Liver (tissue), 8 donors: ENCODE measurements at regions not wholly inside any gene's neighbourhood (a gene's known extent, or its start where the extent isn't known, plus 50 kb on each side); places are given as distances from the start of the nearest gene placed in this dataset.

ENCODE experiments used
- DNase-seq: peaks from one replicate; pipeline ENCODE4 v3.0.0-alpha.2; 2017; ENCODE audit warnings: low spot score
- H3K27ac ChIP-seq, 2 donors: one replicate each; pipeline ENCODE4 v1.7.0; 2013; ENCODE audit warnings: inconsistent platforms in 2 of 2, low read length in 2 of 2, control low read depth in 1 of 2, low read depth in 1 of 2, mild to moderate bottlenecking in 1 of 2
- H3K27me3 ChIP-seq, 4 donors: one replicate each; pipeline versions ENCODE4 v1.6.1 to v1.7.0; 2013; ENCODE audit warnings: low read length in 3 of 4, inconsistent platforms in 1 of 4, mild to moderate bottlenecking in 1 of 4, moderate library complexity in 1 of 4; ENCODE audit not compliant: control insufficient read depth in 4 of 4, insufficient read depth in 4 of 4
- H3K36me3 ChIP-seq, 4 donors: one replicate each; pipeline versions ENCODE4 v1.6.1 to v1.7.0; 2013; ENCODE audit warnings: low read length in 3 of 4, mild to moderate bottlenecking in 3 of 4, low read depth in 1 of 4, moderate library complexity in 1 of 4; ENCODE audit not compliant: control insufficient read depth in 4 of 4, insufficient read depth in 3 of 4
- H3K4me1 ChIP-seq, 4 donors: one replicate each; pipeline versions ENCODE4 v1.6.1 to v1.7.0; 2013; ENCODE audit warnings: low read length in 3 of 4, mild to moderate bottlenecking in 3 of 4, moderate library complexity in 1 of 4; ENCODE audit not compliant: control insufficient read depth in 4 of 4, insufficient read depth in 4 of 4
- H3K4me3 ChIP-seq, 3 donors: one replicate each; pipeline versions ENCODE4 v1.6.1 to v1.7.0; 2013; ENCODE audit warnings: low read length in 3 of 3, control low read depth in 1 of 3, low read depth in 1 of 3, mild to moderate bottlenecking in 1 of 3
- H3K9ac ChIP-seq, 2 donors: one replicate each; pipeline ENCODE4 v1.7.0; 2013; ENCODE audit warnings: low read length in 2 of 2, mild to moderate bottlenecking in 2 of 2, moderate library complexity in 2 of 2, control low read depth in 1 of 2, low read depth in 1 of 2
- H3K9me3 ChIP-seq, 4 donors: one replicate each; pipeline versions ENCODE4 v1.6.1 to v1.7.0; 2013; ENCODE audit warnings: low read length in 3 of 4; ENCODE audit not compliant: control insufficient read depth in 4 of 4
- CTCF ChIP-seq: fragments of 150-350 bp; IDR thresholded peaks from 2 replicates; pipeline ENCODE4 v1.5.1; 2017; ENCODE audit warnings: improper control_type of control experiment, low read depth, low read length; ENCODE audit not compliant: missing input control
- FOXA1 ChIP-seq: IDR thresholded peaks from 2 replicates; pipeline ENCODE4 v1.6.1; 2016; ENCODE audit warnings: antibody characterized with exemption
- FOXA2 ChIP-seq: IDR thresholded peaks from 2 replicates; pipeline ENCODE4 v1.6.1; 2016; ENCODE audit warnings: antibody characterized with exemption
- GABPA ChIP-seq, 2 donors: IDR thresholded peaks in 1 of 2; conservative IDR thresholded peaks in 1 of 2; 2 replicates each; pipeline ENCODE4 v1.6.1; 2016; ENCODE audit warnings: antibody characterized with exemption in 2 of 2, mild to moderate bottlenecking in 1 of 2, moderate library complexity in 1 of 2
- HNF4A ChIP-seq, 2 donors: conservative IDR thresholded peaks; 2 replicates each; pipeline ENCODE4 v1.6.1; 2016; ENCODE audit warnings: antibody characterized with exemption in 2 of 2, mild to moderate bottlenecking in 2 of 2
- HNF4G ChIP-seq: IDR thresholded peaks from 2 replicates; pipeline ENCODE4 v1.6.1; 2016; ENCODE audit warnings: antibody characterized with exemption
- NR2F2 ChIP-seq: IDR thresholded peaks from 2 replicates; pipeline ENCODE4 v1.6.1; 2016; ENCODE audit warnings: antibody characterized with exemption
- RAD21 ChIP-seq, 2 donors: IDR thresholded peaks; 2 replicates each; pipeline ENCODE4 v1.6.1; 2016; ENCODE audit warnings: antibody characterized with exemption in 2 of 2, mild to moderate bottlenecking in 2 of 2
- RXRA ChIP-seq, 2 donors: IDR thresholded peaks; 2 replicates each; pipeline ENCODE4 v1.6.1; 2017 to 2018; ENCODE audit warnings: antibody characterized with exemption in 2 of 2, mild to moderate bottlenecking in 1 of 2
- SP1 ChIP-seq: IDR thresholded peaks from 2 replicates; pipeline ENCODE4 v1.6.1; 2018; ENCODE audit warnings: antibody characterized with exemption, mild to moderate bottlenecking
- TAF1 ChIP-seq: conservative IDR thresholded peaks from 2 replicates; pipeline ENCODE4 v1.6.1; 2016; ENCODE audit warnings: antibody characterized with exemption, mild to moderate bottlenecking
- YY1 ChIP-seq: IDR thresholded peaks from 2 replicates; pipeline ENCODE4 v1.6.1; 2016; ENCODE audit warnings: antibody characterized with exemption, mild to moderate bottlenecking
- WGBS: extraction: QIAGEN DNeasy Blood & Tissue Kit; methylation state at CpG from one replicate; pipeline ENCODE4 v1.1.7; 2013; 5-methylcytosine and 5-hydroxymethylcytosine counted together
- TF ChIP-seq, protein P1 (sequence below): IDR thresholded peaks from 2 replicates; pipeline ENCODE4 v1.6.1; 2016; ENCODE audit warnings: antibody characterized with exemption
- TF ChIP-seq, protein P2 (sequence below): IDR thresholded peaks from 2 replicates; pipeline ENCODE4 v1.6.1; 2016; ENCODE audit warnings: antibody characterized with exemption, mild to moderate bottlenecking
- donor health status: healthy.
- donor health status: healthy.
- donor health status: healthy.
- donor health status: healthy.
- donor health status: healthy.

DNA sequence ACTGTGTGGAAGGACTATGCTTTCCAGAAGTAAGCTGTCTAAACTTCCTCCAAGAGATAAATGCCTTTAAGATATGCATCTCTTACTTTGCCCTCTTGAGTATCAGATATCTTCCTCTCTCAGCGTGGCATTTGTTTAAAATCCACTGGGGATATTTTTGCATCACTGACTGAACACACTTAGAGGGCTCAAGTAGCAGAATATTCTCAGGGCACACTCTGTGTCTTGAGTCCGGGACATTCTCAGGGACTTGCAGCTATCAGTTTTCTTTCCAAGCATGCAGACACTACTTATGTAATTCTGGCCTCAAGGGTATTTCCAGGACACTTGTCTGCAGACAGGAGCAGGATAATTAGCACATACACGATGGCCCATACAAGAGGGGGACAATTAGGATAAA is 84.7 kb downstream of the ERCC5 start:
- DNase-seq: no peak
- Histone ChIP-seq H3K4me1 (no peaks in the 10 kb centered on the region), H3K27me3 (no peaks in the 10 kb centered on the region), H3K9me3 (no peaks in the 10 kb centered on the region), H3K9ac (no peak overlapping the region), H3K36me3 (no peaks in the 10 kb centered on the region), H3K4me3 (no peak overlapping the region), H3K27ac (no peak overlapping the region)
- WGBS: 65% methylated on average over 3 of the region's 3 CpGs
- TF ChIP-seq SP1: no peak
- TF ChIP-seq TAF1: no peak
- no peak for TF ChIP-seq FOXA2
- TF ChIP-seq FOXA1: no peak
- TF ChIP-seq RXRA (IDR thresholded peaks at IDR 0.05): no peak
- TF ChIP-seq, protein P1, sequence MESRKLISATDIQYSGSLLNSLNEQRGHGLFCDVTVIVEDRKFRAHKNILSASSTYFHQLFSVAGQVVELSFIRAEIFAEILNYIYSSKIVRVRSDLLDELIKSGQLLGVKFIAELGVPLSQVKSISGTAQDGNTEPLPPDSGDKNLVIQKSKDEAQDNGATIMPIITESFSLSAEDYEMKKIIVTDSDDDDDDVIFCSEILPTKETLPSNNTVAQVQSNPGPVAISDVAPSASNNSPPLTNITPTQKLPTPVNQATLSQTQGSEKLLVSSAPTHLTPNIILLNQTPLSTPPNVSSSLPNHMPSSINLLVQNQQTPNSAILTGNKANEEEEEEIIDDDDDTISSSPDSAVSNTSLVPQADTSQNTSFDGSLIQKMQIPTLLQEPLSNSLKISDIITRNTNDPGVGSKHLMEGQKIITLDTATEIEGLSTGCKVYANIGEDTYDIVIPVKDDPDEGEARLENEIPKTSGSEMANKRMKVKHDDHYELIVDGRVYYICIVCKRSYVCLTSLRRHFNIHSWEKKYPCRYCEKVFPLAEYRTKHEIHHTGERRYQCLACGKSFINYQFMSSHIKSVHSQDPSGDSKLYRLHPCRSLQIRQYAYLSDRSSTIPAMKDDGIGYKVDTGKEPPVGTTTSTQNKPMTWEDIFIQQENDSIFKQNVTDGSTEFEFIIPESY: no peak
- no peak for TF ChIP-seq HNF4A (conservative IDR thresholded peaks at IDR 0.05)
- TF ChIP-seq HNF4G: no peak

DNA sequence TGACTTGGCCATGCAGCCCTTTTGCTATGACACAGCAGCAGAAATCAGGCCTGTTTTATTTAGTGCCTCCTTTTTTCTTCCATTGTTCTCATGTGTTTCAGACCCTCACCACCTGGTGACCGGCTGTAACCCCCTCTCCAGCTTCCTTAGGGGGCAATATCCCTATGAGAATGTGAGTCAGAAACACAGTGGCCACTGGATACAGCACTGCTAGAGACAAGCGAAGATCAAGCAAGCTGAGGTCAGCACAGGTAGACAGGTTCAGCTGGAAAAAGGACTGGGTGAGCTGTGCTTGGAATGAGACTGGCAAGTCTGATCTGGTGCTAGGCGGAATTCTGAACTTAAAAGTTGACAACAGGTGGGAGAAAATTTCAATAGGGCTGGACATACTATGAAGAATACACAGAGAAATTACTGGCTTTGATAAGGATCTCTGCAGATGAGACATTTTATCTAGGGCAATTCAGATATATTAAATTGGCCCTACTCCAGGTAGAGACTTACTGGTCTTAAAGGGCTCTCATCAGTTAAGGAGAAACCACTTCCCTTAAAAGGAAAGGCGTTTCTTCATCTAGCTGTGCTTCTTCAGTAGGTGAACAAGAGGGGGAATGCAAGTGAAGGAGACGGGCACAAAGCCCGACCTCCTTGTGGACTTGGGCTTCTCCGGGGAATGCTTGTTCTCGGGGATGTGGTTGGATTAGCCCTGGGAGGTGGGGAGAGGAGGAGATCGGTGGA is 83.3 kb downstream of the ERCC5 start:
- H3K4me1 ChIP-seq: no peaks in the 10 kb centered on the region
- no peak for DNase-seq
- TF ChIP-seq HNF4G: no peak
- no peak for TF ChIP-seq CTCF
- no peak for TF ChIP-seq SP1
- no peak for TF ChIP-seq RAD21 (IDR thresholded peaks at IDR 0.05)
- TF ChIP-seq HNF4A (conservative IDR thresholded peaks at IDR 0.05): no peak
- TF ChIP-seq, protein P2, sequence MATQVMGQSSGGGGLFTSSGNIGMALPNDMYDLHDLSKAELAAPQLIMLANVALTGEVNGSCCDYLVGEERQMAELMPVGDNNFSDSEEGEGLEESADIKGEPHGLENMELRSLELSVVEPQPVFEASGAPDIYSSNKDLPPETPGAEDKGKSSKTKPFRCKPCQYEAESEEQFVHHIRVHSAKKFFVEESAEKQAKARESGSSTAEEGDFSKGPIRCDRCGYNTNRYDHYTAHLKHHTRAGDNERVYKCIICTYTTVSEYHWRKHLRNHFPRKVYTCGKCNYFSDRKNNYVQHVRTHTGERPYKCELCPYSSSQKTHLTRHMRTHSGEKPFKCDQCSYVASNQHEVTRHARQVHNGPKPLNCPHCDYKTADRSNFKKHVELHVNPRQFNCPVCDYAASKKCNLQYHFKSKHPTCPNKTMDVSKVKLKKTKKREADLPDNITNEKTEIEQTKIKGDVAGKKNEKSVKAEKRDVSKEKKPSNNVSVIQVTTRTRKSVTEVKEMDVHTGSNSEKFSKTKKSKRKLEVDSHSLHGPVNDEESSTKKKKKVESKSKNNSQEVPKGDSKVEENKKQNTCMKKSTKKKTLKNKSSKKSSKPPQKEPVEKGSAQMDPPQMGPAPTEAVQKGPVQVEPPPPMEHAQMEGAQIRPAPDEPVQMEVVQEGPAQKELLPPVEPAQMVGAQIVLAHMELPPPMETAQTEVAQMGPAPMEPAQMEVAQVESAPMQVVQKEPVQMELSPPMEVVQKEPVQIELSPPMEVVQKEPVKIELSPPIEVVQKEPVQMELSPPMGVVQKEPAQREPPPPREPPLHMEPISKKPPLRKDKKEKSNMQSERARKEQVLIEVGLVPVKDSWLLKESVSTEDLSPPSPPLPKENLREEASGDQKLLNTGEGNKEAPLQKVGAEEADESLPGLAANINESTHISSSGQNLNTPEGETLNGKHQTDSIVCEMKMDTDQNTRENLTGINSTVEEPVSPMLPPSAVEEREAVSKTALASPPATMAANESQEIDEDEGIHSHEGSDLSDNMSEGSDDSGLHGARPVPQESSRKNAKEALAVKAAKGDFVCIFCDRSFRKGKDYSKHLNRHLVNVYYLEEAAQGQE: no peak
- no peak for TF ChIP-seq RXRA (IDR thresholded peaks at IDR 0.05)
- no peak for TF ChIP-seq NR2F2
- TF ChIP-seq FOXA2: no peak
- no peak for TF ChIP-seq TAF1
- no peak for TF ChIP-seq YY1
- no peak for TF ChIP-seq GABPA (IDR thresholded peaks at IDR 0.05 in 1 of 2, conservative IDR thresholded peaks at IDR 0.05 in 1 of 2)
- H3K9me3 ChIP-seq: no peaks in the 10 kb centered on the region
- no peak overlapping the region for H3K9ac ChIP-seq
- no peaks in the 10 kb centered on the region for H3K36me3 ChIP-seq
- no peaks in the 10 kb centered on the region for H3K27me3 ChIP-seq
- H3K4me3 ChIP-seq: no peak overlapping the region
- 69% methylated on average over 9 of the region's 9 CpGs for WGBS
- no peak overlapping the region for H3K27ac ChIP-seq
